GM13977 (cell line): ENCODE measurements at regions not wholly inside any gene's neighbourhood (a gene's known extent, or its start where the extent isn't known, plus 50 kb on each side); places are given as distances from the start of the nearest gene placed in this dataset.

Experiments
- DNase-seq: peaks from one replicate; pipeline ENCODE4 v3.0.0; 2012; ENCODE audit warnings: low spot score
- in situ Hi-C: fragments of 300-500 bp; cut with MboI; formaldehyde crosslinking; loops from one replicate; pipeline ENCODE4 v1.12.0; 2022; ENCODE audit warnings: low sequenced_read_pairs, low pct_unique_long_range_greater_than_20kb, mixed read lengths, inconsistent platforms; ENCODE audit not compliant: unreplicated experiment
- TF ChIP-seq, protein P1 (sequence below): IDR thresholded peaks from 2 replicates; pipeline ENCODE4 v1.5.1; 2012; ENCODE audit warnings: mild to moderate bottlenecking, control low read depth; ENCODE audit not compliant: insufficient read depth; ENCODE audit errors: extremely low read depth, missing control alignments

DNA sequence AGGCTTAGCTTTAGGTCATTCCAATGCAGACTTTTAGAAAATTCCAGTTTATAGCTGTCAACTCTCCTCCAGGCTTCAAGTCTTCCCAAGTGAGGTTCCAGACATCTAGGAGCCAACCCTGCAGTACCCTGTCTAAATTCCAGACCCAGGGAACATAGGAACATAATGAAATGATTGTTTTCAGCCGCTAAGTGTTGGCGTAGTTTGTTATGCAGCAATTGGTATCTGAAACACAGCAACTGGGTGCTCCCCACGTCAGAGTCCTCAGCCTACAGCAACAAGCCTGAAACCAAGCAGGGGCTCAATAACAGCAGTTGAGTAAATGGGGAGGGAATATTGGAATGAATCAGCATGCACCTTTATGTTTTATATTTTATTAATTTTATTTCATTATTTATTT is 66.8 kb downstream of the BOD1 start:
- TF ChIP-seq, protein P1, sequence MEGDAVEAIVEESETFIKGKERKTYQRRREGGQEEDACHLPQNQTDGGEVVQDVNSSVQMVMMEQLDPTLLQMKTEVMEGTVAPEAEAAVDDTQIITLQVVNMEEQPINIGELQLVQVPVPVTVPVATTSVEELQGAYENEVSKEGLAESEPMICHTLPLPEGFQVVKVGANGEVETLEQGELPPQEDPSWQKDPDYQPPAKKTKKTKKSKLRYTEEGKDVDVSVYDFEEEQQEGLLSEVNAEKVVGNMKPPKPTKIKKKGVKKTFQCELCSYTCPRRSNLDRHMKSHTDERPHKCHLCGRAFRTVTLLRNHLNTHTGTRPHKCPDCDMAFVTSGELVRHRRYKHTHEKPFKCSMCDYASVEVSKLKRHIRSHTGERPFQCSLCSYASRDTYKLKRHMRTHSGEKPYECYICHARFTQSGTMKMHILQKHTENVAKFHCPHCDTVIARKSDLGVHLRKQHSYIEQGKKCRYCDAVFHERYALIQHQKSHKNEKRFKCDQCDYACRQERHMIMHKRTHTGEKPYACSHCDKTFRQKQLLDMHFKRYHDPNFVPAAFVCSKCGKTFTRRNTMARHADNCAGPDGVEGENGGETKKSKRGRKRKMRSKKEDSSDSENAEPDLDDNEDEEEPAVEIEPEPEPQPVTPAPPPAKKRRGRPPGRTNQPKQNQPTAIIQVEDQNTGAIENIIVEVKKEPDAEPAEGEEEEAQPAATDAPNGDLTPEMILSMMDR: no peak
- in situ Hi-C loops: loop anchor here (25.0 kb wide), 1 partner anchor 262 kb away; no protein-coding TSS in a partner anchor
- no peak for DNase-seq

DNA sequence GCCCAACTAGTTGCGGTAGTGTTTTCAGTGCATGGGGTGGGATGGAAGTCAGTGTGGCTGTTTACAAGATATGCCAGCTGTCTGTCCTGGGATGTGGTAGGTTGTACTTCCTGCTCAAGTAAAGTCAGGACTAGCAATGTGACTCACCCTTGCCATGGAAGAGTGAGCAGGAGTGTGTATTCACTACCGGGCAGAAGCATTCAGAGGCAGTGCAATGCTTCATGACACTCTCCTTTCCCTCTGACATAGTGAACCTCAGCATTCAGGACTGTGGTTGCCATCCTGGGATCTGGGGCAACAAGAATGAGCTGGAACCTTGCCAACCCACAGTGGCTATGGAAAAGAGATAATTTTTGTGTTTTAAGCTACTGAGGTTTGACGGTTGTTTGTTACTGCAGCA is 68.9 kb downstream of the BOD1 start:
- in situ Hi-C loops: no loop called here
- TF ChIP-seq, protein P1: no peak
- DNase-seq: peak; percentile 60

DNA sequence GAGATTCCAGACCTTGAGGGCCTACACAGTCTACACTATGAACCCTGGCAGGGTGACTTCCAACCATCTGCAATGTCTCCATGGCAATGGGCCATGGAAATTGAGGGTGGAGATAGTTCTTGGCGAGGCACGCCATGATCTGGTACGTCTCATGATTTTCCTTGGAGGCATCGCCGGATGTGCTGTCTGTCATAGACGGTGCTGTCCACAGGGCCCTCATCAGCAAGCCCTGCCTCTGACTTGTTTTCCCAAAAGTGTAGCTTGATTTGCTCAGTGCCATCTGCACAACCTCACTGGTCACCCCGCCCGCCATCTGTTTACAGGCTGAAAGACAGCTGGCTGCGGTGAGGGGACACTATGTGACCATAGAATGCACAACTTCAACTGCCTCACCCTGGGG is 73.5 kb downstream of the BOD1 start:
- TF ChIP-seq, protein P1: no peak
- DNase-seq: no peak
- in situ Hi-C loops: no loop called here

DNA sequence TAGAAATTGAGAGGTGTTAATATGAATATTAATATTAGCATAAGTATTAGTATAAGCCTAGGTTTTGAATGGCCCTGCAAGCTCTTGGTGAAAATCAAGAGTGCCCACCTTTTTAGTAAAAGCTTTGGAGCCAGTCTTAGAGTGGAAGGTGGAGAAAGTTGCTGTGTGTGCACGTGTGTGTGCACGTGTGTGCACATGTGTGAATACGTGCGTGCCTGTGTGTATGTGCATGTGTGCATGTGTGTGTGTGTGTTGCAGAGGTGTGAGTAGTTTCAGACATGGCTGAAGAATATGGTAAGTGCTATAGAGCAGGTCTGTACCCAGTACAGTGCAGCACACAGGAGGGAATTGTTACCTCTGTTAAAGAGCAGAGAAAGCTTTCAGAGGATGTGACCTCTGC is 74.3 kb downstream of the BOD1 start:
- in situ Hi-C loops: no loop called here
- DNase-seq: no peak
- TF ChIP-seq, protein P1: no peak

DNA sequence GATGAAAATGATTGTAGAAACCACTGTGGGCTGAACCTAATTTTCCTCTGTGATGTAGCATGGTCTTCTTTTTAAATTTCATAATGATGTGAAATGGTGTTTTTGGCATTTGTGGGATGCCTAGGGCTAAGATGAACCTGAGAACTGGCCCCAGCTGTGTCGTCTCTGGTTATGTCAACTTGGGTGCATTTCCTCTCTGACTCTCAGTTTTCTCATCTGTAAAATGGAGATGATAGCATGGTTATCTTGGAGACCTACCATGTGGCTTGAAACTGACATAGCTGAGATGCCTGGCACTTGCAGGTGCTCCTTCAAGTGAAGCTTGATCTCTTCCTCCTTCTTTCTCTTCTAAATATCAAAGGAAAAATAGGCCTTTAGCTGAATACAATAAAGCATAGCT is 77.8 kb downstream of the BOD1 start:
- in situ Hi-C loops: no loop called here
- peak; percentile 42 for DNase-seq
- TF ChIP-seq, protein P1: no peak

DNA sequence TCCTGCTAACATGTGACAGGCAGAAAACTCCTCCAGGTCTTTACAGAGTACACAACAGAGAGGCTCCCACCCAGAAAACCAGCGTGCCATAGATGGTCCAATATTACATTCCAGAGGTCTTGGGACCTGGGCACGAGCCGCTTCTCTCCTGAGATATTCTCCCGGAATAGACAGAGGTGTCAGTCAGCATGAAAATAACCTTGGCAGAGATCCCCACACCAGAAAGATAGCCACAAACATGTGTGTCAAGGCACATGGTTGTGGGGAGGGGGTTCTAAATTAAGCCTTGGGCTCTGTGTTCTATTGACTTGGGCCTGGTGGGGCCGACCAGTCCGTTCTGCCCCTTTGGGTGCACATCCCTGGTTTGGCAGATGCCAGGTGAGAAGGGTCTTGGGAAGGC is 78.4 kb downstream of the BOD1 start:
- TF ChIP-seq, protein P1: no peak
- in situ Hi-C loops: no loop called here

DNA sequence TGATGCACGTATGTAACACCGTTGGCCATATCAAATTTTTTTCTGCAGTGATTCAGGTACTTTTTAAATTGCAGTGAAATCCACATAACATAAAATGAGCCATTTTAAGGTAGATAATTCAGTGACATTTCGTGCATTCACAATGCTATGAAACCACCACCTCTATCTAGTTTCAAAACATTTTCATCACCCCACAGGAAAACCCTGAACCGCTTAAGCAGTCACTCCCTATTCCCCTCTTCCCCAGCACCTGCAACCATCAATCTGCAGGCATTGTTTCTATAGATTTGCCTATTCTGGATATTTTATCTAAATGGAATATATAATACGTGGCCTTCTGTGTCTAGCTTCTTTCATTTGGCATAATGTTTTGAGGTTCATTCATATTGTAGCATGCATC is 79.2 kb downstream of the BOD1 start:
- in situ Hi-C loops: no loop called here
- no peak for DNase-seq
- TF ChIP-seq, protein P1: no peak

More for the DNA sequence above, 78.4 kb downstream of the BOD1 start:
- DNase-seq: no peak
